ENCODE measurements at regions not wholly inside any gene's neighbourhood (a gene's known extent, or its start where the extent isn't known, plus 50 kb on each side); places are given as distances from the start of the nearest gene placed in this dataset.

DNA sequence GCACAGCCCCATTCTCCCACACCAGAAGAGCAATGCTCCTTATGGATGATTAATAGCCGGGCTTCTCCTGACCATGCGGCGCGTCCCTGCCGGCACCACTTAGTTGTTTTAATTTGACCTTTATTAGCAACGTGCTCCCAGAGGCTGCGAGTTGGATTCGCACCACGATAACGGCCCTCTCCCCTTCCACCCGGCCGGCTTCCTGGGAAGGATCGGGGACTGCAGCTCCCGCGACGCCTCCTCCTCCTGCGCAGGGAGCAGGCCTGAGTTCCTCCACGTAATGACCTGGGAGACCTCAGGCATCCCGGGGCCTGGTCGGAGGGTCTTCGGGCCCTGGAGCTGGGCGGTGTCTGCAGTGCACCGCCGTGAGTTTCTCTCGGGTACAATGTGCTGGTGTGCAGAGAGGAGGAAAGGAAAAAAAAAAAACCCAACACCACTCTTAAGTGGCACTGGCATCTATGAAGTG lies 243.3 kb upstream of the TOPAZ1 start:
- H3K4me1 ChIP-seq (ENCODE audit: control insufficient read depth, extremely low read depth, insufficient read depth, low read length): peaks cover 8% of the 10 kb centered on the region
- peaks cover 40% of the 10 kb centered on the region for H3K79me2 ChIP-seq (ENCODE audit: control insufficient read depth, insufficient read depth, low read length)
- H4K20me1 ChIP-seq (ENCODE audit: control insufficient read depth, extremely low read depth, insufficient read depth, low read length): no peaks in the 10 kb centered on the region
- H3K27ac ChIP-seq (ENCODE audit: insufficient read depth, low read length): peak overlapping the region; percentile 55
- H3K9me3 ChIP-seq (ENCODE audit: control insufficient read depth, insufficient read depth, low read depth, low read length): no peaks in the 10 kb centered on the region
- peak overlapping the region; percentile 65 for H2AFZ ChIP-seq (ENCODE audit: low read length)
- no peaks in the 10 kb centered on the region for H3K36me3 ChIP-seq (ENCODE audit: control insufficient read depth, insufficient read depth, low read length)
- peak in 1 of 2 donors; percentile 15 for DNase-seq (ENCODE audit: low read depth in 2 of 2)
- TF ChIP-seq CTCF (conservative IDR thresholded peaks at IDR 0.05 in 1 of 2, IDR thresholded peaks at IDR 0.05 in 1 of 2; ENCODE audit: low read depth in 1 of 2, low read length in 2 of 2) (no peak), EZH2 (IDR thresholded peaks at IDR 0.05; ENCODE audit: low read length, missing control alignments) (no peak)
- peaks cover 31% of the 10 kb centered on the region for H3K27me3 ChIP-seq (ENCODE audit: control insufficient read depth, insufficient read depth, low read length)
- peak overlapping the region; percentile 55 for H3K9ac ChIP-seq (ENCODE audit: insufficient read depth, low read length)
- H3K4me3 ChIP-seq (replicated peaks in 1 of 4; ENCODE audit: control extremely low read depth in 1 of 4, insufficient read depth in 1 of 4, low read depth in 3 of 4, low read length in 4 of 4): peak overlapping the region; percentile 39 to 82 (median 60)
- peak overlapping the region; percentile 88 for H3K4me2 ChIP-seq (ENCODE audit: extremely low read depth, insufficient read depth, low read length)

DNA sequence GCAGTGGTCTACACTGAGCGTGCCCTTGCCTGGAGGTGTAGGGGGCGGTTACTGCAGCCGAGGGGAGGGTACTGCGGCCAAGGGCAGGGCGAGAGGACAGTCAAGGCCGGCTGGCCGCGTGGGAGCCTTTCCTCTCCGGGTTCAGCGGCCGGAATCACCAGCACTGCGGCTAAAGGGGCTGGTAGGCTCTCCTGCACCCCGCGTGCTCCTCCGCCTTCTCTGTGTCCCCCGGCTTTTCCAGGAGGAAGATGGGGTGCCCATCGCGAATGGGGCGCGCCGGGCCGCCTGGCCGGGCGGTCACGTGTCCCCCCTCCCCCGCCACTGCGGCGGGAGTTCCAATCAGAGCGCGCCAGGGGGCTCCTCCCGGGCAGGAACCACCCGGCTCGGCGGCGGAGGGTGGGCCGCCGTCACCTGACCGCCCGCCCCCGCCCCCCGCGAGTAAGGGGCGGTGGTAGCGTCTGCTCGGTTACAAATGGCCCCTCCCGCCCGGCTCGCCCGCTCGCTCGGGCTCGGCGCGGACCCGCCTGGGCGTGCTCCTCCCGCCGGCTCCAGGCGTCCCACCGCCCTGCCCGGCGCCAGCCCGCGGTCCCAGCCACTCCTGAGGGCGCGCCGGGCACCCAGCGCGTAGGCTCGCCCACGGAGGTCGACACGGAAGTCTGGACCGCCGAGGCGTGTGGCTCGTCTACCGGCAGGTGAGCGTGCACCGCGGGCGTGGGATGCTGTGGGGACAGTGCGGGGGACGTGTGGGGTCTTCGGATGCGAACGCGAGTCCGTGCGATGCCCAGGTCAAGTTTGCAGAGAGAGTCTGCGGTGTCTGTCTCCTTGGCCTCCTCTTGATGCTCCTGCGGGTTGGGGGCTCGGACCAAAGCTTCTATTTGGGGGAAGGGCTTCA lies 242.6 kb upstream of the TOPAZ1 start:
- peaks cover 31% of the 10 kb centered on the region for H3K27me3 ChIP-seq (ENCODE audit: control insufficient read depth, insufficient read depth, low read length)

More for the DNA sequence above, 242.6 kb upstream of the TOPAZ1 start:
- TF ChIP-seq EZH2 (IDR thresholded peaks at IDR 0.05; ENCODE audit: low read length, missing control alignments): no peak
- TF ChIP-seq CTCF (conservative IDR thresholded peaks at IDR 0.05 in 1 of 2, IDR thresholded peaks at IDR 0.05 in 1 of 2; ENCODE audit: low read depth in 1 of 2, low read length in 2 of 2): no peak
- H3K36me3 ChIP-seq (ENCODE audit: control insufficient read depth, insufficient read depth, low read length): no peaks in the 10 kb centered on the region
- H3K4me2 ChIP-seq (ENCODE audit: extremely low read depth, insufficient read depth, low read length): peak overlapping the region; percentile 88
- no peaks in the 10 kb centered on the region for H3K9me3 ChIP-seq (ENCODE audit: control insufficient read depth, insufficient read depth, low read depth, low read length)
- peak overlapping the region; percentile 55 for H3K9ac ChIP-seq (ENCODE audit: insufficient read depth, low read length)
- peak overlapping the region; percentile 65 for H2AFZ ChIP-seq (ENCODE audit: low read length)
- peaks cover 44% of the 10 kb centered on the region for H3K79me2 ChIP-seq (ENCODE audit: control insufficient read depth, insufficient read depth, low read length)
- H4K20me1 ChIP-seq (ENCODE audit: control insufficient read depth, extremely low read depth, insufficient read depth, low read length): no peaks in the 10 kb centered on the region
- peaks cover 8% of the 10 kb centered on the region for H3K4me1 ChIP-seq (ENCODE audit: control insufficient read depth, extremely low read depth, insufficient read depth, low read length)
- DNase-seq (ENCODE audit: low read depth in 2 of 2): peak; percentile 40 to 69
- peak overlapping the region; percentile 55 for H3K27ac ChIP-seq (ENCODE audit: insufficient read depth, low read length)
- peak overlapping the region; percentile 39 to 82 (median 68) for H3K4me3 ChIP-seq (replicated peaks in 1 of 4; ENCODE audit: control extremely low read depth in 1 of 4, insufficient read depth in 1 of 4, low read depth in 3 of 4, low read length in 4 of 4)

Data from fibroblast of lung (primary cell).